OCI-LY7 (cell line): ENCODE measurements at regions not wholly inside any gene's neighbourhood (a gene's known extent, or its start where the extent isn't known, plus 50 kb on each side); places are given as distances from the start of the nearest gene placed in this dataset.

Experiments used
- BruUV-seq: library from RNA; stranded (reverse); fragments of 400-500 nt; replicated peaks from 2 replicates; lab custom pipeline; 2021; lab: Mats Ljungman, UMichigan
- CTCF ChIA-PET: fragments of 300-600 bp; sonication (Branson Sonifier 250); formaldehyde crosslinking; loops from one replicate; lab custom pipeline; 2022; ENCODE audit warnings: antibody characterized with exemption; ENCODE audit not compliant: unreplicated experiment; lab: Charles Lee
- POLR2A ChIA-PET: fragments of 300-600 bp; sonication (Branson Sonifier 250); formaldehyde crosslinking; loops from one replicate; lab custom pipeline; 2022; ENCODE audit warnings: antibody characterized with exemption; lab: Charles Lee
- DNase-seq: peaks from one replicate; pipeline ENCODE4 v3.0.0-alpha.2; 2015; ENCODE audit warnings: low spot score
- H2AFZ ChIP-seq: fragments of 200-600 bp; sonication (generic), shearing (Covaris generic); 2 replicates; pipeline ENCODE4 v1.6.1; 2014; ENCODE audit warnings: mild to moderate bottlenecking, antibody characterized with exemption, low read length, moderate library complexity
- H3K27ac ChIP-seq: fragments of 200-600 bp; sonication (generic); 2 replicates; pipeline ENCODE4 v1.5.1; 2014; ENCODE audit warnings: mixed run types, low read depth, mild to moderate bottlenecking, moderate library complexity, low read length, inconsistent platforms; ENCODE audit not compliant: poor library complexity, severe bottlenecking
- H3K36me3 ChIP-seq: fragments of 200-600 bp; sonication (generic); 2 replicates; pipeline ENCODE4 v1.6.1; 2014; ENCODE audit warnings: mild to moderate bottlenecking, antibody characterized with exemption, low read length, moderate library complexity, mixed read lengths; ENCODE audit not compliant: insufficient read depth
- H3K4me1 ChIP-seq: fragments of 200-600 bp; sonication (generic); 2 replicates; pipeline ENCODE4 v1.5.1; 2014; ENCODE audit warnings: mild to moderate bottlenecking, low read length; ENCODE audit not compliant: insufficient read depth, poor library complexity, severe bottlenecking
- H3K4me2 ChIP-seq: fragments of 200-600 bp; sonication (generic); 2 replicates; pipeline ENCODE4 v1.6.1; 2014; ENCODE audit warnings: mild to moderate bottlenecking, low read length
- H3K4me3 ChIP-seq: fragments of 200-600 bp; sonication (generic); 2 replicates; pipeline ENCODE4 v1.5.1; 2014; ENCODE audit warnings: mild to moderate bottlenecking, low read depth, low read length; ENCODE audit not compliant: poor library complexity, severe bottlenecking
- H3K79me2 ChIP-seq: fragments of 200-600 bp; sonication (generic); 2 replicates; pipeline ENCODE4 v1.6.1; 2016; ENCODE audit warnings: low read depth, mild to moderate bottlenecking, low read length, moderate library complexity, mixed read lengths; ENCODE audit not compliant: insufficient read depth
- H3K9me2 ChIP-seq: fragments of 200-600 bp; sonication (generic); 2 replicates; pipeline ENCODE4 v1.6.1; 2016; ENCODE audit warnings: mild to moderate bottlenecking, low read length, mixed read lengths; ENCODE audit not compliant: insufficient read depth
- H3K9me3 ChIP-seq: fragments of 200-600 bp; sonication (generic); 2 replicates; pipeline ENCODE4 v1.6.1; 2014; ENCODE audit warnings: mild to moderate bottlenecking, mixed run types, low read length, mixed read lengths
- H4K20me1 ChIP-seq: fragments of 200-600 bp; sonication (generic); 2 replicates; pipeline ENCODE4 v1.6.1; 2014; ENCODE audit warnings: mild to moderate bottlenecking, antibody characterized with exemption, low read length, moderate library complexity, mixed read lengths; ENCODE audit not compliant: insufficient read depth
- CTCF ChIP-seq: fragments of 200-600 bp; sonication (generic); conservative IDR thresholded peaks from 2 replicates; pipeline ENCODE4 v1.5.1; 2014; ENCODE audit warnings: mild to moderate bottlenecking, antibody characterized with exemption, low read length, moderate library complexity, mixed read lengths
- EZH2phosphoT487 ChIP-seq: fragments of 200-600 bp; sonication (generic); IDR thresholded peaks from 2 replicates; pipeline ENCODE4 v1.6.1; 2018; ENCODE audit warnings: low read depth, borderline replicate concordance, mild to moderate bottlenecking, mixed run types, antibody characterized with exemption, low read length, moderate library complexity, mixed read lengths
- intact Hi-C: fragments of 100-400 bp; cut with micrococcal nuclease; formaldehyde crosslinking; loops from one replicate; pipeline ENCODE4 v1.10.0; 2022; ENCODE audit not compliant: unreplicated experiment

GRCh38 chr6:47157063-47157462, 114.9 kb upstream of the ADGRF1 start:
- no peak overlapping the region for H3K27ac ChIP-seq
- POLR2A ChIA-PET, result interaction anchor here (1.1 to 1.6 kb wide), 2 partner anchors 33 to 52 kb away, joined by 3 to 5 read pairs; no protein-coding TSS in a partner anchor
- TF ChIP-seq CTCF (no peak), EZH2phosphoT487 (no peak)

GRCh38 chr6:47156196-47156595, 114.1 kb upstream of the ADGRF1 start:
- H2AFZ ChIP-seq, result no peak overlapping the region
- no peaks in the 10 kb centered on the region for H3K9me3 ChIP-seq
- BruUV-seq, result no TSS peak
- intact Hi-C loops, result no loop called here
- TF ChIP-seq EZH2phosphoT487, result no peak
- no peak for TF ChIP-seq CTCF
- no peaks in the 10 kb centered on the region for H3K36me3 ChIP-seq
- no peak overlapping the region for H3K4me3 ChIP-seq
- no peaks in the 10 kb centered on the region for H3K9me2 ChIP-seq
- peaks cover 7% of the 10 kb centered on the region for H3K4me1 ChIP-seq
- ChIA-PET CTCF (no interaction called here), POLR2A (interaction anchor here (1.1 to 1.6 kb wide), 2 partner anchors 32 to 53 kb away, joined by 3 to 5 read pairs; no protein-coding TSS in a partner anchor)
- H3K79me2 ChIP-seq, result no peaks in the 10 kb centered on the region
- H3K27ac ChIP-seq, result no peak overlapping the region
- no peaks in the 10 kb centered on the region for H4K20me1 ChIP-seq
- DNase-seq, result no peak
- no peak overlapping the region for H3K4me2 ChIP-seq

More at GRCh38 chr6:47157063-47157462, 114.9 kb upstream of the ADGRF1 start:
- no TSS peak for BruUV-seq
- peaks cover 8% of the 10 kb centered on the region for H3K4me1 ChIP-seq
- no peaks in the 10 kb centered on the region for H3K79me2 ChIP-seq
- no peaks in the 10 kb centered on the region for H4K20me1 ChIP-seq
- CTCF ChIA-PET, result no interaction called here
- no peak overlapping the region for H3K4me2 ChIP-seq
- no peak for DNase-seq
- H3K9me3 ChIP-seq, result no peaks in the 10 kb centered on the region
- H2AFZ ChIP-seq, result no peak overlapping the region
- no peaks in the 10 kb centered on the region for H3K9me2 ChIP-seq
- intact Hi-C loops, result no loop called here
- no peak overlapping the region for H3K4me3 ChIP-seq
- no peaks in the 10 kb centered on the region for H3K36me3 ChIP-seq

- H3K9me3 ChIP-seq, result no peaks in the 10 kb centered on the region
- no peak for TF ChIP-seq EZH2phosphoT487
- TF ChIP-seq CTCF, result no peak
- no peak overlapping the region for H3K4me3 ChIP-seq
- no peak overlapping the region for H2AFZ ChIP-seq
- BruUV-seq, result no TSS peak
- H3K4me1 ChIP-seq, result no peaks in the 10 kb centered on the region
- CTCF ChIA-PET, result no interaction called here
- no peak overlapping the region for H3K4me2 ChIP-seq
- no peaks in the 10 kb centered on the region for H3K36me3 ChIP-seq
- H4K20me1 ChIP-seq, result no peaks in the 10 kb centered on the region
- no peaks in the 10 kb centered on the region for H3K79me2 ChIP-seq
- POLR2A ChIA-PET, result interaction anchor here (1.1 to 1.6 kb wide), 2 partner anchors 11 to 15 kb away, joined by 3 read pairs; no protein-coding TSS in a partner anchor
- H3K27ac ChIP-seq, result no peak overlapping the region
- DNase-seq, result no peak
- no peaks in the 10 kb centered on the region for H3K9me2 ChIP-seq
- intact Hi-C loops, result no loop called here
These were observed 111.2 kb upstream of the ADGRF1 start for GRCh38 chr6:47153404-47153755.
